ENCODE measurements at regions not wholly inside any gene's neighbourhood (a gene's known extent, or its start where the extent isn't known, plus 50 kb on each side); places are given as distances from the start of the nearest gene placed in this dataset.

- no peak for DNase-seq (ENCODE audit: low read depth, low spot score)
Observed at GRCh38 chr3:64318001-64318400, 92.7 kb upstream of the PRICKLE2 start.

- no peak for DNase-seq (ENCODE audit: low read depth, low spot score)
Observed at GRCh38 chr3:64316971-64317370, 91.7 kb upstream of the PRICKLE2 start.

- no peak for DNase-seq (ENCODE audit: low read depth, low spot score)
Observed at GRCh38 chr3:64311424-64312061, 86.3 kb upstream of the PRICKLE2 start.

DNA sequence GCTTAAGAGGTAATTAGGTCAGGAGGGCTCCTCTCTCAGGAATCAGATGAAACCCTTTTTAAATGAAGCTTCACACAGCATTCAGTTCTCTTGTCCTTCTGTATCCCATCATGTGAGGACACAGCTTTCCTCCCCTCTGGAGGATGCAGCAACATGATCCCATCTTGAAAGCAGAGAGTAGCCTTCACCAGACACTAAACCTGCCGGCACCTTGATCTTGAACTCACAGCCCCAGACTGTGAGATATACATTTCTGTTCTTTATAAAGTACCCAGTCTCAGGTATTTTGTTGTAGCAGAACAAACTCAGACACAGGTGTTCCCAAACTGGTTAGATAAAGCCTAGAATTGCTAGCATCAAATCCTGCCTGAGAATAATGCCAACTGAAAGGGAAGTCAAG, 83.7 kb upstream of the PRICKLE2 start:
- no peak for DNase-seq (ENCODE audit: low read depth, low spot score)

- DNase-seq (ENCODE audit: low read depth, low spot score), result no peak
Observed at GRCh38 chr3:64306745-64307144, 81.5 kb upstream of the PRICKLE2 start.

DNA sequence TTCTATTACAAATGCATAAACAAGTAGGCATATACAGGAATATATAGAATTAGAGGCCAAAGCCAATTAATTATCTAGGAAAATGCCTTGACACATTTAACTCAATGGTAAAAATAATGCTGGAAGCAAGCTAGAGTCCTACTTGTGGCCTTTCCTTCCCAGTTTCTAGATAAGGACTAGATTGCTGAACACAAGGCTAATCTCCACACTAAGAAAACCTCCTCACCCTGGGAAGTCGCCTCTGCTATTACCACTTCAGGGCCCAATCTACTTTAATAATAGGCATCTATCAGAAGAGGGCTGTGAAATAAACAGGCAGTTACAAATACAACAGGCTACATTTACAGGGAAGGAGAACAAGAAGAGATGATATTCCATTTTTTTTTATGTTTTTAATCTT, 80.5 kb upstream of the PRICKLE2 start:
- no peak for DNase-seq (ENCODE audit: low read depth, low spot score)

- DNase-seq (ENCODE audit: low read depth, low spot score), result no peak
Observed at GRCh38 chr3:64304828-64305410, 79.7 kb upstream of the PRICKLE2 start.

DNA sequence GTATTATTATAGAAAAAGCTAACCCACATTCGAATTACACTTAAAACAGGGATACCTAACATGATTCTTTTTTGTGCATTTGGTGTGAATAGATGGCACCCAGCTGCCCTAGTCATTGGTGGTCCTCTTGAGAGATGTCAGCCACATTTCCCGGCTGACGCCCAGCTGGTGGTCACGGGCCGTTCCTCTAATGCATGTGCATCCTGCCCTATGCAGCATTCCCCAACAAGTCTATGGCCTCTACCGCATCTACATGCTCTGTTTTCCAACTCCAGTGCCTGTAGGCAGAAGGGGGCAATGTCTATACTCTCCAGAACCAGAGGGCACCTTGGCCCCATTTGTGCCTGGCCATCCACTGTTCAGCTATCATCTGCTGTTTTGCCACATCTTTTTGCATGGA, 78.6 kb upstream of the PRICKLE2 start:
- DNase-seq (ENCODE audit: low read depth, low spot score), result no peak

- no peak for DNase-seq (ENCODE audit: low read depth, low spot score)
Observed at GRCh38 chr3:64303401-64303800, 78.1 kb upstream of the PRICKLE2 start.

DNA sequence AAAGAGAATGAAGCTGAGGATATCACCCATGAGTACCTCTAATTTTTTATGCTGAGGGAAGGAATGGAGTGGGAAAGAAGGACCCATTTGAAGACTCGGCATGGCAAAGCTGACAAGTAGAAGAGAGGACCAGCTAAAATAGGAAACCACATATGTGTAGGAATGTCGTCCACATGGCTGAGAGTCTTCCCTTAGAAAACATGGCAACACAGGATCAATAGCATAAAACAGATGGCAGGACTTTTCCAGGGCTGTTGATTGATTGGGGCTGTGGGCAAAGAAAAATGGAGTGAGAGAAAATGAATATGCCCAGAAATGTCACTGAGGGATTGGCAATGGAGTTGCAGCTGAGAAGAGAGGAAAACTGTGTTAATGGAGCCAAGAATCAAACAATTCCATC, 76.2 kb upstream of the PRICKLE2 start:
- DNase-seq (ENCODE audit: low read depth, low spot score), result no peak

DNA sequence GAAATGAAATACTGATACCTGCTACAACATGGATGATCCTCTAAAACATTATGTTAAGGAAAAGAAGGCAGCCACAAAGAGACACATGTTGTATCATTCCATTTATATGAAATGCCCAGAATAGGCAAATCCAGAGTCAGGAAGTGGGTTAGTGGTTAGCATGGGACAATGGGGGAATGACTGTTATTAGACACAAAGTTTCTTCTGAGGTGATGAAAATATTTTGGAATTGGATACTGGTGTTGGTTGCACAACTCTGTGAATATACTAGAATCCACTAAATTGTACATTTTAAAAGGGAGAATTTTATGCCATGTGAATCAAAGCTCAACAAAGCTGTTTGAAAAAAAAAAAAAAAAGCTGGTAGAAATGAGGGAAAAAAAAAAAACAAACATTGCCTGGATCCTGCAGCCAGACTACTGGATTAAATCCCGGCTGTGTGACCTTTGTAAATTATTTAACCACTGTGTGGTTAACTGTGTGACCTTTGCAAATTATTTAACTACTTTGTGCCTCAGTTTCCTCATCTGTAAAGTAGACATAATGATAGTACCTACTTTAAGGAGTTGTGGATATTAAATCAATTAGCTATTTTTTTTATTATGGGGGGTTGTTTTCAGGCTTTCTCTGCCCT, 75.6 kb upstream of the PRICKLE2 start:
- no peak for DNase-seq (ENCODE audit: low read depth, low spot score)

DNA sequence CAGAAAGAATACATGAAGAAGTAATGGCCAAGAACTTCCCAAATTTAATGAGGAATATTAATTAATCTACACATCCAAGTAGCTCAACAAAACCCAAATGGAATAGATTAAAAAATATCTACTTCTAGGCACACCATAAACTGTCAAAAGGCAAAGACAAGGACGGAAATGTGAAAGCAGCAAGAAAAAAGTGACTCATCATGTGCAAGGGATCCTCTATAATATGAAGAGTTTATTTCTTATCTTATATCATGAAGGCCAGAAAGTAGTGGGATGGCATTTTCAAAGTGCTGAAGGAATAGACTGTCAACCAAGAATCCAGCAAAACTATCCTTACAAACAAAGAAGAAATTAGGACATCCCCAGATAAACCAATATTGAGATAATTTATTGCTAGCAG, 73.9 kb upstream of the PRICKLE2 start:
- no peak for DNase-seq (ENCODE audit: low read depth, low spot score)

- no peak for DNase-seq (ENCODE audit: low read depth, low spot score)
Observed at GRCh38 chr3:64297563-64297962, 72.3 kb upstream of the PRICKLE2 start.

DNA sequence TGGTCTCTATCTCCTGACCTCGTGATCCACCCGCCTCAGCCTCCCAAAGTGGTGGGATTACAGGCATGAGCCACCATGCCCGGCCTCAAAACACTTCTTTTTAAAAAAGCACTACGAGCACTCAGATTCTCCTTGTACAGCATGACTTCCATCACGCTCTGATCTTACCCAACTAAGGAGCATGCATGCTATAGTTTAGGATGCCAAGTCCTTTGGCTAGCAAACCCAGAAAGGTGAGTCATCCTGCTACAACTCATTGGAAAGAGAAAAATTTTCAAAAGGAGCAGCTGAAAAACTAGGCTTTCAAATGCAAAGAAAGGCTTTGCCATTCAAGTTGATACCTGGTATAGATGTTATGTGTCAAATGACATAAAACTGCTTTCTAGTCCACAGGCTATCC, 70.3 kb upstream of the PRICKLE2 start:
- no peak for DNase-seq (ENCODE audit: low read depth, low spot score)

DNA sequence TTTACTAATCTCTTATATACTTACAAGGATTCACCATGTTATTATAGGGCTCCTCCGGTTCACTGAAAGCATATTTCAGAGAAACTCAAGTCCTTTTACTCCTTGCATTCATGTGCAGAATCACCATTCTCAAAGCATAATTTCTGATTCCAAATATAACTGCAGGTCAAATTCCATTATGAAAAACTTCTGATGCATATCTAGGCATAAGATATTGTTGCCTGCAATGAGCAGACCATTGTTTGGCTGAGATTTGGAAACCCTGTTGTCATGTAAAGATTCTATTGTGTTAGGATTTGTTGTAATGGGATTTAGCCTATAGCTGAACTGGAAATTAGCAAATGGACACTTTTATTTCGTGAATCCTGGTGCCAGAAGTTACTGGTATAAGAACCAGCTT, 69.5 kb upstream of the PRICKLE2 start:
- no peak for DNase-seq (ENCODE audit: low read depth, low spot score)

- no peak for DNase-seq (ENCODE audit: low read depth, low spot score)
Observed at GRCh38 chr3:64293121-64293520, 67.9 kb upstream of the PRICKLE2 start.

DNA sequence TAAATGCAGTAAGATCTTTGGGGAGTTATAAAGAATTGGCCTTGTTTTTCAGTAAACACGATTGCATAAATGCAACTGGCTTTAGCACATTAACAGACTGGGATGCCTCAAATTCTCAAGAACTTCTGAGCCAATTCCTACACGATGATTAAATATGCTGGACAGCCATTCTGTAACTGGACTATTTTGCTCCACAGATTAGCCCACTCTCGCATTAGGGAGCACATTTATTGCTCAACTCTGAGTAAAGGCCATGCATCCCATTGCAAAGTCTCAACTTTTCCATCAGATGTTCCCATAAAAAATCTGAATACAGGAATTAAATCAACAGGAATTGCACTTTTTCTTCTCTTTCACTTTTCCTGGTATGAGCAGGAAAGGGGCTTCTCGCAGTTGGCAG, 66.7 kb upstream of the PRICKLE2 start:
- DNase-seq (ENCODE audit: low read depth, low spot score), result no peak

- no peak for DNase-seq (ENCODE audit: low read depth, low spot score)
Observed at GRCh38 chr3:64291345-64291744, 66.1 kb upstream of the PRICKLE2 start.

- no peak for DNase-seq (ENCODE audit: low read depth, low spot score)
Observed at GRCh38 chr3:64290864-64291263, 65.6 kb upstream of the PRICKLE2 start.

- no peak for DNase-seq (ENCODE audit: low read depth, low spot score)
Observed at GRCh38 chr3:64290161-64290560, 64.9 kb upstream of the PRICKLE2 start.

DNA sequence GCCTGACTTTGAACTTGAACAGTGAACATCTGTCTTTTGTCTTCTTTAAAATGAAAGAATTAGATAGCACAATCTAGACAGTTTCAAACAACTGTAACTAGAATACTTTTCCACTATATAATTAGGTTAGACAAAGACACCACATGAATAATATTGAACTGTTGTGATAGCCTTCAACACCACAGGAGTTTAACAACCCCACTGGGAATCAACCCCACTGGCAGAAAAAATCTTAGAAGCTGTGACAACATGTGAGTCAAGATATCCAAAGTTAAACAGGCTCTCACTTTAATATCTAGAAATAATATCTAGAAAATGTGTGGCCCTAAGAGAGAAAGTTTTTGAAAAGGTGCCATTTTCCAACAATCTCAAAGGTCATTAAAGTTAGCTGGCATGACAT, 64.4 kb upstream of the PRICKLE2 start:
- no peak for DNase-seq (ENCODE audit: low read depth, low spot score)

DNA sequence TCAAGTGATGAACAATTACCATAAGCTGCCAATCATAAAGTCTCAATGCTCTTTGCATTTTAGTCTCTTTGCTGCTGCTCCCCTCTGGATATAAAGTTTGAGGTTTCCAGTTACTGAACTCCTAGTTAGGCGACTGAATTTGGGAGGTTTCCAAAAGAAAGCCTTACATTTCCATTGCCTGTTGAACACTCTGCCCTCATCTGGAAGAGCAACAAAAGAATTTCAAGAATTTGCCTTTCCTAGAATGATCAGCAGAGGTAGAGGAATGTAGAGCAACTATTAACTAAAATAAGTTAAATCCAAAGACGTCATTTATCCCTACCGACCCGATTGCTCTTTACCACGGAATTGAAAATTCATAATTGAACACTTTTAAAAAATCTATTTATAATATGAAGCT, 53.4 kb upstream of the PRICKLE2 start:
- no peak for DNase-seq (ENCODE audit: low read depth, low spot score)

GRCh38 chr3:64276131-64276530, 50.9 kb upstream of the PRICKLE2 start:
- DNase-seq (ENCODE audit: low read depth, low spot score), result no peak

All from ELF-1 (cell line).